Neutrophil (primary cell): ENCODE measurements at regions not wholly inside any gene's neighbourhood (a gene's known extent, or its start where the extent isn't known, plus 50 kb on each side); places are given as distances from the start of the nearest gene placed in this dataset.

Source experiments
- H3K27ac ChIP-seq: fragments of 200-600 bp; sonication (generic); 2 replicates; pipeline ENCODE4 v1.5.1; 2016; ENCODE audit warnings: mild to moderate bottlenecking, moderate library complexity
- H3K27me3 ChIP-seq: fragments of 200-600 bp; sonication (generic); 2 replicates; pipeline ENCODE4 v1.6.0; 2016; ENCODE audit warnings: mild to moderate bottlenecking
- H3K36me3 ChIP-seq: fragments of 200-600 bp; sonication (generic); 2 replicates; pipeline ENCODE4 v1.5.1; 2017
- H3K4me1 ChIP-seq, 2 experiments: fragments of 200-600 bp in 1 of 2; sonication (generic) in 1 of 2; 1 replicate in 1 of 2; 2 replicates in 1 of 2; pipeline versions ENCODE4 v1.5.1 to v1.6.1; 2013 to 2016; ENCODE audit warnings: low read depth in 1 of 2, low read length in 1 of 2, mild to moderate bottlenecking in 1 of 2, moderate library complexity in 1 of 2; ENCODE audit not compliant: control insufficient read depth in 1 of 2, insufficient read depth in 1 of 2
- H3K4me3 ChIP-seq, 2 experiments: fragments of 200-600 bp in 1 of 2; sonication (generic) in 1 of 2; 1 replicate in 1 of 2; 2 replicates in 1 of 2; pipeline ENCODE4 v1.5.1; 2013 to 2016; ENCODE audit warnings: low read depth in 1 of 2, low read length in 1 of 2, mild to moderate bottlenecking in 1 of 2, moderate library complexity in 1 of 2
- H3K9me3 ChIP-seq: fragments of 200-600 bp; sonication (generic); 2 replicates; pipeline ENCODE4 v1.5.1; 2016
- TF ChIP-seq, protein P1 (sequence below): fragments of 200-600 bp; sonication (generic); IDR thresholded peaks from 2 replicates; pipeline ENCODE4 v1.5.1; 2016; ENCODE audit warnings: antibody characterized with exemption

DNA sequence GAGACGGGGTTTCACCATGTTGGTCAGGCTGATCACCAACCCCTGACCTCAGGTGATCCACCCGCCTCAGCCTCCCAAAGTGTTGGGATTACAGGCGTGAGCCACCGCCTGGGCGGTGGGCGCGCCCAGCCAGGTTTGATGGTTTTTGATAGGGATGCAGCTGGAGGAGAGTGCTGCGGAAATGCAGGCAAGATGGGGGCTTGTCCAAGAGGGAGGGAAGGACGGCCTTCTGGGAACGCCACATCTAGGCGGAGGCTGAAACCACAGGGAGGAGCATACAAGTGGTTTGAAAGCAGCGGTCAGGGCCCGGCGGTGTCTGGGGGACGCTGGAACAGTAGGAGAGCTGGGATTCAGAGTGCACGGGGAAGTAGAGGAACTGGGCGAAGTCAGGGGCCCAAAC is 134.6 kb downstream of the VRK1 start:
- H3K36me3 ChIP-seq, result no peaks in the 10 kb centered on the region
- TF ChIP-seq, protein P1, sequence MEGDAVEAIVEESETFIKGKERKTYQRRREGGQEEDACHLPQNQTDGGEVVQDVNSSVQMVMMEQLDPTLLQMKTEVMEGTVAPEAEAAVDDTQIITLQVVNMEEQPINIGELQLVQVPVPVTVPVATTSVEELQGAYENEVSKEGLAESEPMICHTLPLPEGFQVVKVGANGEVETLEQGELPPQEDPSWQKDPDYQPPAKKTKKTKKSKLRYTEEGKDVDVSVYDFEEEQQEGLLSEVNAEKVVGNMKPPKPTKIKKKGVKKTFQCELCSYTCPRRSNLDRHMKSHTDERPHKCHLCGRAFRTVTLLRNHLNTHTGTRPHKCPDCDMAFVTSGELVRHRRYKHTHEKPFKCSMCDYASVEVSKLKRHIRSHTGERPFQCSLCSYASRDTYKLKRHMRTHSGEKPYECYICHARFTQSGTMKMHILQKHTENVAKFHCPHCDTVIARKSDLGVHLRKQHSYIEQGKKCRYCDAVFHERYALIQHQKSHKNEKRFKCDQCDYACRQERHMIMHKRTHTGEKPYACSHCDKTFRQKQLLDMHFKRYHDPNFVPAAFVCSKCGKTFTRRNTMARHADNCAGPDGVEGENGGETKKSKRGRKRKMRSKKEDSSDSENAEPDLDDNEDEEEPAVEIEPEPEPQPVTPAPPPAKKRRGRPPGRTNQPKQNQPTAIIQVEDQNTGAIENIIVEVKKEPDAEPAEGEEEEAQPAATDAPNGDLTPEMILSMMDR, result no peak
- H3K9me3 ChIP-seq, result no peaks in the 10 kb centered on the region

DNA sequence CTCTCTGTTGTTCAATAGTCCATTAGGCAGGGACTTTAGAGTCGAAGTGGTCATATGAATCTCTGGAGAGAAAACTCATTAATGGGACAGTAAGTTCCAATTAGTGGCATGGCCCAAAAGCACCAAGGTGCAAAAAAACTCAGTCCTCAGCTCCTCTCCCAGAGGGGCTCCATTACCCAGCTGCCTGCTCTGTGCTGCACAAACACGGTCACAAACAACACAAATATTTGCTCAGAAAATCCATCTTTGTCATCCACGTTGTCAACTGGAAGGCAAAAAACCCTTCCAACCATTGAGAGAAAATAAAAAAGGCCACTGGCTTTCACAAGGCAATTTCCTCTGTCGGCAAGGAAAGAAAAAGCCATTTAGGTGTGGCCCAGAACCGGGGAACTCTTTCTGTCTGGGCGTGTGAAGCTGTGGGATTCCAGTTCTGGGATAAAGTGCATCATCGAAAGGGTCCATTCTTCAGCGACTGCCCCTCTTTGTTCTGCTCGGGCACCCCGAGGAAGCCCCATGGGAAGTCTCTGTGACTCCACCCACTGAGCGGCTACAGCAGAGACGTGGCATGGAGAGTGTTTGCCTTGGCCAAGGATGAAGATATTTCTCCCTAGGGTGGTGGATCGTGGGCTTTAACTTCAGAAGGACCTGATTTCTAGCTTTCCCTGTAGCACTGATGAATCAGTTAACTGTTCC is 137.6 kb downstream of the VRK1 start:
- Histone ChIP-seq H3K36me3 (no peaks in the 10 kb centered on the region), H3K4me1 (no peaks in the 10 kb centered on the region), H3K4me3 (no peak overlapping the region), H3K27ac (no peak overlapping the region), H3K27me3 (no peaks in the 10 kb centered on the region), H3K9me3 (no peaks in the 10 kb centered on the region)
- TF ChIP-seq, protein P1, result no peak

More for the DNA sequence above, 134.6 kb downstream of the VRK1 start:
- Histone ChIP-seq H3K27me3 (no peaks in the 10 kb centered on the region), H3K4me3 (no peak overlapping the region), H3K4me1 (no peaks in the 10 kb centered on the region), H3K27ac (no peak overlapping the region)

DNA sequence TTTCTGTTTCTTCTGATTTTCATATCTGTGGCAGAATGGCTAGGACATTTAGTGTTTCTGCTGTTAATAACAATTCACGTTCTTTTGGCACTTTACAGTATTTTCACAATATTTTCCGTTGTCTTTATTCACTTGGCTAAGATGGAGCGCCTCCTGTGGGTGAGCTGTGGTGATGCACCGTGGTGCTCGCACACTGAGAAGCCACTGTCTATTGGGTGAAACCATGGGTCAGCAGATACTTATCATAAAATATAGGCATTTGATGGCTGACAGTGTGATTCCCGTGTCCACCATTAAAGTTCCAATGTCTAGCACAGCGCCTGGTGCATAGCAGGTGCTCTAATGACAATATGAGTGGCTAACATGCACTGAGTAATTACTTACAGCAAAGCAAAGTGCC is 141.8 kb downstream of the VRK1 start:
- H3K36me3 ChIP-seq, result no peaks in the 10 kb centered on the region
- no peak overlapping the region for H3K4me3 ChIP-seq
- H3K27me3 ChIP-seq, result no peaks in the 10 kb centered on the region
- TF ChIP-seq, protein P1, result peak; percentile 79
- H3K27ac ChIP-seq, result no peak overlapping the region
- no peaks in the 10 kb centered on the region for H3K4me1 ChIP-seq
- no peaks in the 10 kb centered on the region for H3K9me3 ChIP-seq

DNA sequence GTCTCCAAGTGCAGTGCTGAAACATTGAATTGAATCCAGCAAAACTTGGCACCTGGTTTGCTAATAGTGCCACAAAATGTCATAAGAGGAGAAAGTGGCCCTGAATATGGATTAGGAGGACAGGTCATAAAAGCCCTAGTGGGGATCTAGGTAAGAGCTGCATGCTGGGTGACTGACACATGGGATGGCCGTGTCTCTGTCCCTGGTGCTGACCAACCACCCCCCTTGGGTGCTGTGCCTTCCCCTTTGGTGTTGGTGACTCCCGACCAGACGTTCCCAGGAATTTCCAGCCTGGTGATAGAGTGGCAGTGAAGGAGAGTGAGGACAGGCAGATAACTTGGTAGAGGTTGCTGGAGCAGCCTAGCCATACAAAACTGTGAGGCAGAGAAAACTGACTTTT is 142.8 kb downstream of the VRK1 start:
- Histone ChIP-seq H3K9me3 (no peaks in the 10 kb centered on the region), H3K27me3 (no peaks in the 10 kb centered on the region), H3K4me1 (no peaks in the 10 kb centered on the region), H3K27ac (no peak overlapping the region), H3K4me3 (no peak overlapping the region), H3K36me3 (no peaks in the 10 kb centered on the region)
- TF ChIP-seq, protein P1, result no peak

DNA sequence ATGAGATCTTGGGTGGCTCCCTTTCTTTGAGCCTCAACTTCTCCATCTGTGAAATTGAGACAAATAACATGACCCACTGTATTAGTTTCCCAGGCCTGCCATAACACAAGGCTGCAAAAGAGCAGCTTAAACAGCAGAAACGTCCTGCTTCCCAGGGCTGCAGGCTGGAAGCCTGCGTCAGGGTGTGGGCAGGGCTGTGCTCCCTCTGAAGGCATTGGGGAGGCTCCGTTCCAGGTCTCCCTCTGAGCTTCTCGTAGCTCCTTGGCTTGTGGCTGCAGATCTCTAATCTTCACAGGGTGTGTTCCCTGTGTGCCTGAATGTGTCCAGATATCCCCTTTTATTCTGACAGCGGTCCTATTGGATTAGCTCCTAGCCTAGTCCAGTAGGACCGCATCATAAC is 147.1 kb downstream of the VRK1 start:
- H3K9me3 ChIP-seq, result no peaks in the 10 kb centered on the region
- H3K4me3 ChIP-seq, result no peak overlapping the region
- no peaks in the 10 kb centered on the region for H3K36me3 ChIP-seq
- TF ChIP-seq, protein P1, result no peak
- peaks cover 10 to 14% of the 10 kb centered on the region in 2 experiments for H3K4me1 ChIP-seq
- H3K27ac ChIP-seq, result no peak overlapping the region
- no peaks in the 10 kb centered on the region for H3K27me3 ChIP-seq
